B cell (primary cell): ENCODE measurements at regions not wholly inside any gene's neighbourhood (a gene's known extent, or its start where the extent isn't known, plus 50 kb on each side); places are given as distances from the start of the nearest gene placed in this dataset.

ENCODE experiments used
- ATAC-seq: fragments of 200-7000 bp; cut with Tn5 transposase; one replicate; pipeline ENCODE4 v1.10.0; 2021; ENCODE audit warnings: low read depth, mild to moderate bottlenecking, moderate number of reproducible peaks, moderate library complexity
- CTCF ChIA-PET: fragments of 350-600 bp; sonication (Branson Sonifier 250); formaldehyde crosslinking; loops from one replicate; lab custom pipeline; 2021; ENCODE audit warnings: antibody characterized with exemption, inconsistent platforms; lab: Charles Lee
- POLR2A ChIA-PET: fragments of 350-600 bp; sonication (Branson Sonifier 250); formaldehyde crosslinking; loops from one replicate; lab custom pipeline; 2021; ENCODE audit warnings: antibody characterized with exemption; lab: Charles Lee
- DNase-seq: peaks from one replicate; pipeline ENCODE4 v3.0.0; 2013
- H2AFZ ChIP-seq: 2 replicates; pipeline ENCODE4 v1.6.1; 2012; ENCODE audit warnings: mild to moderate bottlenecking, low read depth, low read length; ENCODE audit not compliant: insufficient read depth, poor library complexity, severe bottlenecking
- H3K27ac ChIP-seq, 2 donors: 1 replicate in 1 of 2; 2 replicates in 1 of 2; pipeline ENCODE4 v1.5.1; 2012 to 2013; ENCODE audit warnings: low read length in 2 of 2, mild to moderate bottlenecking in 2 of 2, moderate library complexity in 1 of 2
- H3K27me3 ChIP-seq, 4 experiments: fragments of 200-600 bp in 1 of 4; sonication (generic) in 1 of 4; replicated peaks in 1 of 4; 1 replicate in 2 of 4; 2 replicates in 2 of 4; pipeline versions ENCODE4 v1.6.1 to v1.7.0; 2013 to 2016; ENCODE audit warnings: low read length in 3 of 4, mild to moderate bottlenecking in 2 of 4, mixed read lengths in 1 of 4, moderate library complexity in 1 of 4; ENCODE audit not compliant: insufficient read depth in 4 of 4, control insufficient read depth in 3 of 4; ENCODE audit errors: control extremely low read depth in 1 of 4
- H3K36me3 ChIP-seq, 2 experiments: replicated peaks in 1 of 2; 1 replicate in 1 of 2; 2 replicates in 1 of 2; pipeline versions ENCODE4 v1.6.1 to v1.7.1; 2013; ENCODE audit warnings: low read length in 1 of 2; ENCODE audit not compliant: insufficient read depth in 2 of 2, control insufficient read depth in 1 of 2; ENCODE audit errors: control extremely low read depth in 1 of 2, extremely low read depth in 1 of 2
- H3K4me1 ChIP-seq, 2 donors: fragments of 200-600 bp in 1 of 2; sonication (generic) in 1 of 2; 1 replicate in 1 of 2; 2 replicates in 1 of 2; pipeline versions ENCODE4 v1.5.1 to v1.6.1; 2013 to 2017; ENCODE audit warnings: low read length in 2 of 2; ENCODE audit not compliant: control insufficient read depth in 2 of 2, insufficient read depth in 2 of 2
- H3K4me2 ChIP-seq: replicated peaks from 2 replicates; pipeline ENCODE3; 2012; ENCODE audit warnings: mild to moderate bottlenecking, low read depth, low read length; ENCODE audit not compliant: poor library complexity, severe bottlenecking
- H3K4me3 ChIP-seq, 5 experiments: fragments of 200-600 bp in 1 of 5; sonication (generic) in 1 of 5; 1 replicate in 3 of 5; 2 replicates in 2 of 5; pipeline versions ENCODE4 v1.5.1 to v1.7.0; 2011 to 2016; ENCODE audit warnings: low read length in 4 of 5, mild to moderate bottlenecking in 4 of 5, low read depth in 2 of 5, control low read depth in 1 of 5, moderate library complexity in 1 of 5; ENCODE audit not compliant: insufficient read depth in 1 of 5; ENCODE audit errors: control extremely low read depth in 1 of 5, extremely low read depth in 1 of 5
- H3K79me2 ChIP-seq: fragments of 200-600 bp; sonication (generic); one replicate; pipeline ENCODE4 v1.6.0; 2016; ENCODE audit warnings: low read length; ENCODE audit not compliant: control insufficient read depth, insufficient read depth
- H3K9ac ChIP-seq: fragments of 200-600 bp; sonication (generic); 2 replicates; pipeline ENCODE4 v1.6.1; 2017; ENCODE audit warnings: mild to moderate bottlenecking, low read length, moderate library complexity
- H3K9me3 ChIP-seq, 3 donors: one replicate each; pipeline versions ENCODE4 v1.6.1 to v1.7.1; 2013; ENCODE audit warnings: low read length in 2 of 3; ENCODE audit not compliant: control insufficient read depth in 2 of 3, insufficient read depth in 1 of 3; ENCODE audit errors: control extremely low read depth in 1 of 3
- H4K20me1 ChIP-seq: 2 replicates; pipeline ENCODE4 v1.6.0; 2012; ENCODE audit warnings: mild to moderate bottlenecking, low read length; ENCODE audit not compliant: insufficient read depth, control insufficient read depth, poor library complexity, severe bottlenecking
- H3K27ac Mint-ChIP-seq: one replicate; pipeline ENCODE4 v1.8.0; 2021; ENCODE audit warnings: mixed read lengths
- H3K27me3 Mint-ChIP-seq: one replicate; pipeline ENCODE4 v1.8.0; 2021; ENCODE audit warnings: mixed read lengths
- H3K4me1 Mint-ChIP-seq: one replicate; pipeline ENCODE4 v1.8.0; 2021; ENCODE audit warnings: mixed read lengths
- H3K4me3 Mint-ChIP-seq: one replicate; pipeline ENCODE4 v1.8.0; 2021; ENCODE audit warnings: mixed read lengths
- H3K9me3 Mint-ChIP-seq: one replicate; pipeline ENCODE4 v1.8.0; 2022; ENCODE audit warnings: mixed read lengths; ENCODE audit not compliant: insufficient read depth
- CTCF ChIP-seq: fragments of 200-600 bp; IDR thresholded peaks from one replicate; pipeline ENCODE4 v1.8.0; 2022; ENCODE audit warnings: antibody characterized with exemption, mild to moderate bottlenecking
- EZH2 ChIP-seq: IDR thresholded peaks from 2 replicates; pipeline ENCODE4 v1.6.1; 2012; ENCODE audit warnings: borderline replicate concordance, low read depth, mild to moderate bottlenecking, moderate library complexity, low read length; ENCODE audit not compliant: insufficient read depth, poor library complexity, severe bottlenecking
- WGBS: methylation state at CpG from one replicate; pipeline ENCODE4 v1.1.5; 2013; ENCODE audit warnings: missing lambda C conversion rate; ENCODE audit not compliant: insufficient coverage; 5-methylcytosine and 5-hydroxymethylcytosine counted together
- intact Hi-C: fragments of 100-400 bp; cut with micrococcal nuclease; formaldehyde crosslinking; loops from one replicate; pipeline ENCODE4 v1.10.0; 2022

DNA sequence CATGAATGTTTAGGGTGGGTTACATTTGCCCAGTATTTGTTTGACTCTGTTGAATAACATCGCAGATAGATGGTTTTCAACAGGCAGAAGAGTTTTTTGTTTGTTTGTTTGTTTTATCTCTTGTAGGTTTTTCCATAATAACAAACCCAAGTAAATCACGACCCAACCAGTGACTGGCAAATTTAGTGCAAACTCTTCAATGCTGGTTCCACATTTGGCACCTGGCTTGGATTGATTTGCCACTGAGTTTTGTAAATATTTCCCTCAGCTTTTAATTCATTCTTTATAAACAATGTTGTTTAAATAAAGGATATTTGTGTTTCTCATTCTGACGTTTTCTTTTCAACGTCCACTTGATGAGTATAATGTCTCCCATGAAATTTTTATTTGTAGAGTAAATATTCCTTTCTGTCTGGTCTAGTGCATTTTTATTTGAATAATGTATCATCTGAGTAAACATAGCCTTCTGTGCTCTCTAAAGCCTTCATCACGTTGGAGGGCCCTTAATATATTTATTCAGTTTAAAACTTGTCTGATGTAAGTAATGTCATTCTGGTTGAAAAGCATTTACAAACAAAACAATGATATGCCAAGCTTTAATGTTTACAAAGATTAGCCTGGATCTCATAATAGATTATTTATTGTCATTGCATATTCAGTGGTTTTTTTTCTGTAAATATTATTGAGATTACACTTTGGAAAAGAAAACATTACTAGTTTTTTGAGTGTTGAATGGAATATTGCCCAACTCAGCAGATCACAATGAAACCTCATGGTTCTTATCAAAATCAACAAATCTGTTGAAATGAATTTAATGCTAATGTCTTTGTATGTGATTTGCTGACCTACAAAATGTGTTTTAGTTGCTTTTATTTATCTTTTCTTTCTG, 90.4 kb upstream of the PEG3 start:
- no peaks in the 10 kb centered on the region for H3K4me1 ChIP-seq
- ATAC-seq, result no peak
- no peak overlapping the region for H3K4me2 ChIP-seq
- WGBS, result no CpG with 5 or more reads among the region's 5 CpGs
- no peak for DNase-seq
- intact Hi-C loops, result no loop called here
- H3K4me3 ChIP-seq, result no peak overlapping the region
- no peak overlapping the region for H3K9ac ChIP-seq
- Mint-ChIP-seq H3K4me1 (no peaks in the 10 kb centered on the region), H3K27me3 (no peaks in the 10 kb centered on the region), H3K4me3 (no peak overlapping the region), H3K27ac (no peak overlapping the region), H3K9me3 (peaks cover 8% of the 10 kb centered on the region)
- CTCF ChIA-PET, result no interaction called here
- H3K9me3 ChIP-seq, result peaks cover 0 to 31% (median 6%) of the 10 kb centered on the region in 3 donors
- H3K36me3 ChIP-seq, result no peaks in the 10 kb centered on the region
- H2AFZ ChIP-seq, result no peak overlapping the region
- no peaks in the 10 kb centered on the region for H4K20me1 ChIP-seq
- TF ChIP-seq EZH2 (no peak), CTCF (no peak)
- H3K27ac ChIP-seq, result no peak overlapping the region
- no peaks in the 10 kb centered on the region for H3K79me2 ChIP-seq
- no peaks in the 10 kb centered on the region for H3K27me3 ChIP-seq
- POLR2A ChIA-PET, result no interaction called here

DNA sequence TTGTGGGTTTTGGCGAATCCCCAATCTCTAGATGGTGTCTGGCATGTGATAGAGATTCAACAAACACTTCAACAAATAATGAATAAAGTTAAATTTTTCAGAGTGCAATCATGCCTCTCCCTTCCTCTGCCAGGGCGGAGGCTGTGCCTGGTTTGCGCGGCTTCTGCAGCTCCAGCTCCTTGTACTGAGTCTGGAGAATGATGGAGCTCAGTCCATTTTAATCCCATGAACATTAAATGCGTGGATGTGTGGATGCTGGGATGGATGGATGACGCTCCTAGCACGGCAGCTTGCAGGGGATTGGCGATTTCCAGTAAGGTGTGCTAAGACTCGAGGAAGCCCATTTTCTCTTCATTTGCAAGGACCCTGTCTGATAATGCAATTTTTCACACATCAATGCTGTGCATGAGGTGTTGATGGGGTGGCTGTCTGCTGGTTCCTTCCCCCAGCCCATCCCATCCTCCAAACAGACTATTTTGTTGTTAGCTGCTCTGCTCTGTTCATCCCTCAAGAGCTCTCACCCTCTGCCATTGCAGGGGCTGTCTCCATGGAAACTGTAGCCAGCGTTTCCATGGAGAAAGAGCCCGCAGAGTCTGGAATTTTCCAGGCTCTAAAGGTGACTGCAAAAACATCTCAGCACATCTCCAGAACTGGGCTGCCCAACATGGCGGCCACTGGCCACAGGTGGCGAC, 92.6 kb upstream of the PEG3 start:
- no peaks in the 10 kb centered on the region for H3K79me2 ChIP-seq
- no peaks in the 10 kb centered on the region for H3K4me1 ChIP-seq
- Mint-ChIP-seq H3K4me1 (no peaks in the 10 kb centered on the region), H3K27ac (no peak overlapping the region), H3K9me3 (peaks cover 5% of the 10 kb centered on the region), H3K27me3 (no peaks in the 10 kb centered on the region), H3K4me3 (no peak overlapping the region)
- ATAC-seq (no peak), DNase-seq (no peak)
- no peaks in the 10 kb centered on the region for H3K27me3 ChIP-seq
- H3K4me2 ChIP-seq, result no peak overlapping the region
- no peak overlapping the region for H3K27ac ChIP-seq
- TF ChIP-seq EZH2 (no peak), CTCF (no peak)
- H2AFZ ChIP-seq, result no peak overlapping the region
- no peak overlapping the region for H3K4me3 ChIP-seq
- CTCF ChIA-PET, result no interaction called here
- no peaks in the 10 kb centered on the region for H3K36me3 ChIP-seq
- no peaks in the 10 kb centered on the region for H4K20me1 ChIP-seq
- H3K9ac ChIP-seq, result no peak overlapping the region
- intact Hi-C loops, result no loop called here
- WGBS, result 63% methylated on average over 3 of the region's 13 CpGs
- peaks cover 0 to 31% (median 6%) of the 10 kb centered on the region in 3 donors for H3K9me3 ChIP-seq
- POLR2A ChIA-PET, result no interaction called here
